ENCODE measurements at regions not wholly inside any gene's neighbourhood (a gene's known extent, or its start where the extent isn't known, plus 50 kb on each side); places are given as distances from the start of the nearest gene placed in this dataset.

GRCh38 chr3:182601597-182601996, 191.7 kb upstream of the ATP11B start:
- DNase-seq (ENCODE audit: low read depth) = no peak

DNA sequence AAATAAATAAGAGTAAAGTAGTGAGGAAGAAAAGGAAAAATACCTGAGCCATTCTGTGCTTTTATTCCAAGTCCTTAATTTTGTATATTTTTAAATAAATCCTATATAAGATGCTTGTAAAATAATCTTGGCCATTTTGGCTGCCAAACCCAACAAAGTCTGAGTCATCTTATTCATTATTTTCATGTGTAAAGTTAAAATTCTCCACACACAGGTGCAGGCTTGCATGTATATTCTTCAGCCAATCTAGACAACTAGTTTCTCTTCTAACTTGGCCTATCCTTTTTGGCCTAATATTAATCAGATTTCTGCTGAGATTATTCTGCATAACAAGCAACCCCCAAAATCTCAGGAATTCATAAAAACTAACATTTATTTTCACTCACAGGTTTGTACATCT, 189.8 kb upstream of the ATP11B start:
- H3K4me3 ChIP-seq (ENCODE audit: low read depth, low read length) = no peak overlapping the region
- TF ChIP-seq CTCF (IDR thresholded peaks at IDR 0.05; ENCODE audit: insufficient read depth, low read length) = no peak
- DNase-seq (ENCODE audit: low read depth) = no peak

More at GRCh38 chr3:182601597-182601996, 191.7 kb upstream of the ATP11B start:
- H3K4me3 ChIP-seq (ENCODE audit: low read depth, low read length) = no peak overlapping the region
- TF ChIP-seq CTCF (IDR thresholded peaks at IDR 0.05; ENCODE audit: insufficient read depth, low read length) = no peak

GRCh38 chr3:182605882-182606611, 187.3 kb upstream of the ATP11B start:
- DNase-seq (ENCODE audit: low read depth) = no peak
- TF ChIP-seq CTCF (IDR thresholded peaks at IDR 0.05; ENCODE audit: insufficient read depth, low read length) = no peak
- H3K4me3 ChIP-seq (ENCODE audit: low read depth, low read length) = no peak overlapping the region

GRCh38 chr3:182606905-182607504, 186.3 kb upstream of the ATP11B start:
- DNase-seq (ENCODE audit: low read depth) = no peak
- TF ChIP-seq CTCF (IDR thresholded peaks at IDR 0.05; ENCODE audit: insufficient read depth, low read length) = no peak
- H3K4me3 ChIP-seq (ENCODE audit: low read depth, low read length) = no peak overlapping the region

DNA sequence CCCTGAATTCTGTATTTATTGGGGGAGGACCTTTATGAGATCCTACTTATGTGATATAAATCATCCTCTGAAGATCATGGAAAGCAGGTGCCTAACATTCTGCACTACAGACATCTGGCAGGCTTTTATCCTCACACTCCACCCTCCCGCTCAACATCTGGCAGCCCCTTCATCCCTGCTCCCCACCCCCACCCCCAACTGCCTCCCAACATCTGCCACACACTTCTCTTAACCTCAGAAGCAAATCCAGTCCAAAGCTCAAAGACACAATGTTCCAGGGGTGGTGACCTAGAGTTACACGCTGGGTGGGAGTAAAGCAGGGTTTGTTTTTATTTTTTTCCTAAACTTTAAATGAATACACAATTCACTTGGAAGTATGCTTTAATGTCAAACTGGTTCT, 184.5 kb upstream of the ATP11B start:
- no peak overlapping the region for H3K4me3 ChIP-seq (ENCODE audit: low read depth, low read length)
- DNase-seq (ENCODE audit: low read depth) = no peak
- no peak for TF ChIP-seq CTCF (IDR thresholded peaks at IDR 0.05; ENCODE audit: insufficient read depth, low read length)

DNA sequence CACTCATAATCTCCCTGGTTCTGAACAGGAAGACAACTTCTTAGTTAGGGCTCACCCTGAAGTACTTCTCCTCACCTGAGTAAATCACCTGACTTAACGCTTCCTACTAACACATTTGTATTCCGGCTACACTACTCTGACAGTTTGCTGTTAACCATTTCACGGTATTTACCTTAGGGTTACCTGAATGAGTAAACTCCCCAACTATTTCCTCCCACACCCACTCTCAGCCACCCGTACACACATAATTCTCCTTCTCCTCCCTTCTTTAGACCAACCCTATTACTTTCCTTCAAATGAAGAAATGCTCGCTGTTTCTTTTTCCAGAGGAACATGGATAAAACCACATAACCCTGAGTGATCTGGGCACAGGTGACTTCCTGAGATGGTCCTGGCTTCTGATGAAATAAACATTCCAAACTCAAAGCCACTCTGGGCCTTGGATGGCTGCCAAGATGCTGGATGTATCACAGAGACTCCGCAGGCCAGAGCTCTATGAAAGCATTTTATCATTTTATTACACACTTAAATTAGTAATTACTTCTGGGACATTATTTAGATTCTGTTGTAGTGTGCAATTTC, 183.6 kb upstream of the ATP11B start:
- no peak for DNase-seq (ENCODE audit: low read depth)
- TF ChIP-seq CTCF (IDR thresholded peaks at IDR 0.05; ENCODE audit: insufficient read depth, low read length) = no peak
- no peak overlapping the region for H3K4me3 ChIP-seq (ENCODE audit: low read depth, low read length)

Data from fibroblast of the aortic adventitia (primary cell).